ENCODE measurements at regions not wholly inside any gene's neighbourhood (a gene's known extent, or its start where the extent isn't known, plus 50 kb on each side); places are given as distances from the start of the nearest gene placed in this dataset.

DNA sequence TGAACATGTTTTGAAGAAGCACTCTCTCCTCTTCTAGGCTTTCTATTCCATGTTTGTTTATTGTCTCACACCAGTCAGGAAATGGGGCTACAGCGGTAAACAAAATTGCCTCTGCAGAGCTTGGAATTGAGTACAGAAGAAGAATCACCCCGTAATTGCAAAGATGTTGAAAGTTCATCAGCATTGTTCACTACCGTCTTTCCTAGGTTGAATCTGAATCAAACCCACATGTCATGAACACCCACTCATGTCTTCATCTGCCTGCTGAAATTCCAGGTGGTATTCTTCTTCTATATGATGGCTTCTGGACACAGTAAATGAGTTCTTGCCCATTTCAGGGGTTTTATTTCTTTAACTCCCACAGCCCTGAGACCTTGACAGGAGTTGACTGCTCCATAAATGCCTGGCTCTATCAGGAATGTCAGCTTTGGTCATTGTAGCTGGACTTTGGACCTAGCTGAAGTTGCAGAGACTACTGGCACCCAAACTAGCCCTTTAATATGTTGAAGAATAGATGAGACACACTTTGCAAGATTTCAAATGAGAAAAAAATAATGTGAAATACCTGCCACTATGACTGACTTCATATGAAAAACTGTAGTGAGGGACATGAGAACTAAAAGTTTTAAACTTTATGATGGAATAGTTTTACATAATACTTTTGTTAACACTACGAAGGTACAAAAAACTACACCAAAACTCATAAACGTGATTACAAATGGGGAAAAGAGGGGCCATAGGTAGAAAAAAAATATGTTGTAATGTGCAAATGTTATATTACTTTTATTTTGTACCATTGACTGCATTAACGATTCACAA is 1235.3 kb upstream of the ZEB2 start:
- TF ChIP-seq CTCF (IDR thresholded peaks at IDR 0.05; ENCODE audit: insufficient read depth, low read depth, low read length), result no peak
- no peak for TF ChIP-seq EZH2 (IDR thresholded peaks at IDR 0.05; ENCODE audit: insufficient read depth, low read length)

Measured in astrocyte (in vitro differentiated cells and primary cell).